AG04450 (cell line): ENCODE measurements at regions not wholly inside any gene's neighbourhood (a gene's known extent, or its start where the extent isn't known, plus 50 kb on each side); places are given as distances from the start of the nearest gene placed in this dataset.

Source experiments
- CTCF ChIA-PET: fragments of 300-600, 350-600 bp; formaldehyde crosslinking; extraction: SDS; loops from one replicate; lab custom pipeline; 2022; ENCODE audit warnings: antibody characterized with exemption, inconsistent platforms; lab: Charles Lee
- POLR2A ChIA-PET: fragments of 350-600 bp; formaldehyde crosslinking; extraction: SDS; loops from one replicate; lab custom pipeline; 2021; ENCODE audit warnings: antibody characterized with exemption, inconsistent platforms; lab: Yijun Ruan, JAX
- DNase-seq: peaks from one replicate; pipeline ENCODE4 v3.0.0-alpha.2; 2011; ENCODE audit warnings: low read depth, low spot score
- H3K27ac ChIP-seq: one replicate; pipeline ENCODE4 v1.5.1; 2012; ENCODE audit warnings: low read depth, low read length, control low read depth
- H3K27me3 ChIP-seq: one replicate; pipeline ENCODE4 v1.6.0; 2012; ENCODE audit warnings: low read length; ENCODE audit not compliant: control insufficient read depth, insufficient read depth
- H3K4me3 ChIP-seq: 2 replicates; pipeline ENCODE4 v1.5.1; 2011; ENCODE audit warnings: mild to moderate bottlenecking, low read depth, low read length, control low read depth
- H3K9me3 ChIP-seq: 2 replicates; pipeline ENCODE4 v1.5.1; 2012; ENCODE audit warnings: low read length; ENCODE audit not compliant: control insufficient read depth, insufficient read depth
- CTCF ChIP-seq: IDR thresholded peaks from 2 replicates; pipeline ENCODE4 v1.5.1; 2011; ENCODE audit warnings: low read depth, low read length, control low read depth, inconsistent platforms

- no peak for TF ChIP-seq CTCF
- ChIA-PET POLR2A (no interaction called here), CTCF (no interaction called here)
- H3K27ac ChIP-seq = no peak overlapping the region
- peaks cover 14% of the 10 kb centered on the region for H3K9me3 ChIP-seq
- no peak for DNase-seq
- H3K4me3 ChIP-seq = no peak overlapping the region
- no peaks in the 10 kb centered on the region for H3K27me3 ChIP-seq
Measured at GRCh38 chr6:11835065-11835464, 56.5 kb upstream of the ADTRP start.

DNA sequence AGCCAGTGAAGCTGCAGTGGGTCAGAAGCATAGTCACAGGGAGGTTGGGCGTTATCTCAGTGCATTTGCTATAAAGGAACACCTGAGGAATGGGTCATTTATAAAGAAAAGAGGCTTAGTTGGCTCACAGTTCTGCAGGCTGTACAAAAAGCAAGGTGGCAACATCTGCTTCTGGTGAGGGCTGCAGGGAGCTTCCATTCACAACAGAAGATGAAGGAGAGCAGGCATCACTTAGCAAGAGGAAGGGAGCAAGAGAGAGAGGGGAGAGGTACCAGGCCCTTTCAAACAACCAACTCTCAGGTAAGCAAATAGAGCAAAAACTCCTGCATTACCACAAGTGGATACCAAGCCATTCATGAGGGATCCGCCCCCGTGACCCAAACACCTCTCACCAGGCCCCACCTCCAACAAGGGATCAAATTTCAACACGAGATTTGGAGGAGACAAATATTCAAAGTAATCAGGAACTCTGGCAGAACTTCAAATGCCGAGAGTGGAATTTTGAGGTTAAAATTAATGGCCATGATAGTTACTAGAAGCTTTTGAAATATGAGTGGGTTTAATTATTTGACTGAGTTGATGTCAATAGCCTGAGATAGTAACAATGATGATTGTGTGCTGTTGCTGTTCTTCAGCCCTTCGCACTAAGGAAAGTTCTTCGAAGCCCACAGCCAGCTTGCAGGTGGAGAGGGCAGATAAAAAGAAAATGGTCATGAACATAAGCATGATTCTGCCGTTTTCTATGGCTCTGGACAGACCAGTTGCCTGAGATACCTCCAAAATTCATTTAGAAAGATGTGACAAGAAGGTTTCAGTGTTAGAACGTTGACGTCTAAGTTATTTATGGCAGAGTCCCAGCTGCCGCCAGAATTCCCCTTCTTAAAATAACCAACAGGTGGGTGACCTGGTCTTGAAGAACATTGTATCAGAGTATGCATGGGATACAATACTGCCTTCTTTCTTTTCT is 55.3 kb upstream of the ADTRP start:
- POLR2A ChIA-PET = no interaction called here
- Histone ChIP-seq H3K27me3 (no peaks in the 10 kb centered on the region), H3K27ac (no peak overlapping the region), H3K9me3 (peaks cover 14% of the 10 kb centered on the region), H3K4me3 (no peak overlapping the region)
- no peak for TF ChIP-seq CTCF
- CTCF ChIA-PET = no interaction called here
- DNase-seq = no peak

- Histone ChIP-seq H3K9me3 (peaks cover 3% of the 10 kb centered on the region; the same call in 1 of the 2 replicates), H3K27ac (no peak overlapping the region), H3K27me3 (no peaks in the 10 kb centered on the region), H3K4me3 (no peak overlapping the region)
- no peak for TF ChIP-seq CTCF
- POLR2A ChIA-PET = no interaction called here
- DNase-seq = no peak
- CTCF ChIA-PET = no interaction called here
Measured at GRCh38 chr6:11831653-11832052, 53.0 kb upstream of the ADTRP start.

DNA sequence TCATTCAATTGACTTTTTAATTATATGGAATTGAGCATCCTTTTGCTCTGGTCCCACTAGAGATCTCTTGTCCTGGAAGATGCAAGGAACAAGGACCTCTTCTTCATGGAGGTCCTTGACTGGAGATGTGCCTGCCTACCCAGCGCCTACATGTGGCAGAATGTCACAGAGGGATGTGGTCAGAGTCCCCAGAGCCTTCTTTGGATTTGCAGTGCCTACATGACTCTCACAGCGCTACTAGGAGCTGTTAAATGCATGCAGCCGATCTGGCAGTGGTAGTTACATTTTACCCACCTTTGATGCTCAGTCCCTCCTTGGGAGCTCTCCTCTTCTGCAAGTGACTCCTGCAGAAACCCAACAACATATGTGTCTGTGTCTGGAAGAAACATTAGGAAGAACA is 51.9 kb upstream of the ADTRP start:
- DNase-seq = no peak
- Histone ChIP-seq H3K4me3 (no peak overlapping the region), H3K27ac (no peak overlapping the region), H3K9me3 (peaks cover 3% of the 10 kb centered on the region; the same call in 1 of the 2 replicates), H3K27me3 (no peaks in the 10 kb centered on the region)
- ChIA-PET POLR2A (no interaction called here), CTCF (no interaction called here)
- TF ChIP-seq CTCF = no peak

- ChIA-PET CTCF (no interaction called here), POLR2A (no interaction called here)
- no peak overlapping the region for H3K27ac ChIP-seq
- peaks cover 3% of the 10 kb centered on the region; the same call in 1 of the 2 replicates for H3K9me3 ChIP-seq
- DNase-seq = no peak
- H3K27me3 ChIP-seq = no peaks in the 10 kb centered on the region
- no peak for TF ChIP-seq CTCF
- no peak overlapping the region for H3K4me3 ChIP-seq
Measured at GRCh38 chr6:11830105-11830504, 51.5 kb upstream of the ADTRP start.
